MCF 10A (cell line): ENCODE measurements at regions not wholly inside any gene's neighbourhood (a gene's known extent, or its start where the extent isn't known, plus 50 kb on each side); places are given as distances from the start of the nearest gene placed in this dataset.

Experiments used
- BruUV-seq: library from RNA; stranded (reverse); fragments of 400-500 nt; replicated peaks from 2 replicates; lab custom pipeline; 2021; lab: Mats Ljungman, UMichigan
- CTCF ChIA-PET: fragments of 300-600 bp; sonication (Branson Sonifier 250); formaldehyde crosslinking; extraction: SDS; loops from one replicate; lab custom pipeline; 2021; ENCODE audit warnings: antibody characterized with exemption, inconsistent platforms; lab: Yijun Ruan, JAX
- POLR2A ChIA-PET: fragments of 300-600, 350-650 bp; sonication (Branson Sonifier 250); formaldehyde crosslinking; extraction: SDS; loops from one replicate; lab custom pipeline; 2020; ENCODE audit warnings: antibody characterized with exemption, inconsistent platforms; lab: Yijun Ruan, JAX
- DNase-seq: peaks from one replicate; pipeline ENCODE4 v3.0.0-alpha.2; 2018; ENCODE audit not compliant: unreplicated experiment
- H3K27ac Mint-ChIP-seq: one replicate; pipeline ENCODE4 v1.8.0; 2022; ENCODE audit warnings: mild to moderate bottlenecking, low read depth, mixed read lengths; ENCODE audit not compliant: unreplicated experiment
- H3K27me3 Mint-ChIP-seq: one replicate; pipeline ENCODE4 v1.8.0; 2022; ENCODE audit warnings: mixed read lengths; ENCODE audit not compliant: insufficient read depth, unreplicated experiment
- H3K36me3 Mint-ChIP-seq: one replicate; pipeline ENCODE4 v1.8.0; 2022; ENCODE audit warnings: mild to moderate bottlenecking, moderate library complexity, mixed read lengths; ENCODE audit not compliant: insufficient read depth, unreplicated experiment
- H3K4me1 Mint-ChIP-seq: one replicate; pipeline ENCODE4 v1.8.0; 2022; ENCODE audit warnings: mixed read lengths; ENCODE audit not compliant: insufficient read depth, unreplicated experiment
- H3K4me3 Mint-ChIP-seq: one replicate; pipeline ENCODE4 v1.8.0; 2022; ENCODE audit warnings: mild to moderate bottlenecking, moderate library complexity, mixed read lengths; ENCODE audit not compliant: unreplicated experiment
- H3K9me3 Mint-ChIP-seq: one replicate; pipeline ENCODE4 v1.8.0; 2022; ENCODE audit warnings: mixed read lengths; ENCODE audit not compliant: unreplicated experiment
- CTCF ChIP-seq: fragments of 200-600 bp; IDR thresholded peaks from one replicate; pipeline ENCODE4 v1.8.0; 2022; ENCODE audit warnings: antibody characterized with exemption, mild to moderate bottlenecking; ENCODE audit not compliant: unreplicated experiment
- intact Hi-C: fragments of 100-400 bp; cut with micrococcal nuclease; formaldehyde crosslinking; loops from 2 replicates; pipeline ENCODE4 v1.14.1; 2022

GRCh38 chr4:137468836-137469235 lies 63.5 kb downstream of the PCDH18 start:
- no peak overlapping the region for H3K27ac Mint-ChIP-seq
- no TSS peak for BruUV-seq
- no peaks in the 10 kb centered on the region for H3K36me3 Mint-ChIP-seq
- no peak for DNase-seq
- POLR2A ChIA-PET, result no interaction called here
- H3K4me1 Mint-ChIP-seq, result peaks cover 9% of the 10 kb centered on the region
- CTCF ChIA-PET, result interaction anchor here (1.1 kb wide), 1 partner anchor 9 kb away, joined by 3 read pairs; no protein-coding TSS in a partner anchor
- H3K27me3 Mint-ChIP-seq, result no peaks in the 10 kb centered on the region
- TF ChIP-seq CTCF, result no peak
- intact Hi-C loops, result no loop called here
- no peaks in the 10 kb centered on the region for H3K9me3 Mint-ChIP-seq
- H3K4me3 Mint-ChIP-seq, result no peak overlapping the region

GRCh38 chr4:137467537-137467936 lies 64.8 kb downstream of the PCDH18 start:
- Mint-ChIP-seq H3K4me1 (peaks cover 9% of the 10 kb centered on the region), H3K27me3 (no peaks in the 10 kb centered on the region), H3K9me3 (no peaks in the 10 kb centered on the region), H3K27ac (no peak overlapping the region), H3K4me3 (no peak overlapping the region), H3K36me3 (no peaks in the 10 kb centered on the region)
- CTCF ChIA-PET, result no interaction called here
- intact Hi-C loops, result no loop called here
- no TSS peak for BruUV-seq
- DNase-seq, result no peak
- POLR2A ChIA-PET, result interaction anchor here (1.0 kb wide), 1 partner anchor 12 kb away, joined by 4 read pairs; no protein-coding TSS in a partner anchor
- TF ChIP-seq CTCF, result no peak

- H3K36me3 Mint-ChIP-seq, result no peaks in the 10 kb centered on the region
- CTCF ChIA-PET, result no interaction called here
- intact Hi-C loops, result no loop called here
- POLR2A ChIA-PET, result interaction anchor here (1.0 kb wide), 1 partner anchor 9 kb away, joined by 3 read pairs; no protein-coding TSS in a partner anchor
- H3K9me3 Mint-ChIP-seq, result no peaks in the 10 kb centered on the region
- no peak overlapping the region for H3K4me3 Mint-ChIP-seq
- H3K27ac Mint-ChIP-seq, result no peak overlapping the region
- no peaks in the 10 kb centered on the region for H3K4me1 Mint-ChIP-seq
- H3K27me3 Mint-ChIP-seq, result no peaks in the 10 kb centered on the region
- no peak for DNase-seq
- BruUV-seq, result no TSS peak
- no peak for TF ChIP-seq CTCF
Measured at GRCh38 chr4:137463377-137464003, 68.8 kb downstream of the PCDH18 start.

- Mint-ChIP-seq H3K4me3 (no peak overlapping the region), H3K27me3 (no peaks in the 10 kb centered on the region), H3K4me1 (no peaks in the 10 kb centered on the region), H3K9me3 (no peaks in the 10 kb centered on the region), H3K36me3 (no peaks in the 10 kb centered on the region), H3K27ac (no peak overlapping the region)
- BruUV-seq, result no TSS peak
- ChIA-PET CTCF (interaction anchor here (0.8 kb wide), 1 partner anchor 170 kb away, joined by 3 read pairs; no protein-coding TSS in a partner anchor), POLR2A (interaction anchor here (0.8 kb wide), 1 partner anchor 11 kb away, joined by 4 read pairs; no protein-coding TSS in a partner anchor)
- no peak for DNase-seq
- intact Hi-C loops, result no loop called here
- TF ChIP-seq CTCF, result no peak
Measured at GRCh38 chr4:137455647-137456321, 76.5 kb downstream of the PCDH18 start.
